ENCODE measurements at regions not wholly inside any gene's neighbourhood (a gene's known extent, or its start where the extent isn't known, plus 50 kb on each side); places are given as distances from the start of the nearest gene placed in this dataset.
"Not testable (repeated sequence)": the region's sequence is repeated elsewhere in the genome, so short reads cannot be mapped to it uniquely, and the experiment has no call there.

GRCh38 chr6:170222498-170223471, 68.1 kb downstream of the DLL1 start:
- no peak for TF ChIP-seq CTCF (IDR thresholded peaks at IDR 0.05; ENCODE audit: low read depth, low read length)
- H3K4me3 ChIP-seq (ENCODE audit: low read depth, low read length): no peak overlapping the region

GRCh38 chr6:170221753-170222400, 69.0 kb downstream of the DLL1 start:
- no peak for TF ChIP-seq CTCF (IDR thresholded peaks at IDR 0.05; ENCODE audit: low read depth, low read length)
- no peak overlapping the region for H3K4me3 ChIP-seq (ENCODE audit: low read depth, low read length)

- H3K4me3 ChIP-seq (ENCODE audit: low read depth, low read length): no peak overlapping the region
- no peak for TF ChIP-seq CTCF (IDR thresholded peaks at IDR 0.05; ENCODE audit: low read depth, low read length)
These were observed 69.7 kb downstream of the DLL1 start for GRCh38 chr6:170221052-170221752.

GRCh38 chr6:170213637-170214018, 77.2 kb downstream of the DLL1 start:
- not testable (repeated sequence) for H3K4me3 ChIP-seq (ENCODE audit: low read depth, low read length)

- no peak for TF ChIP-seq CTCF (IDR thresholded peaks at IDR 0.05; ENCODE audit: low read depth, low read length)
- H3K4me3 ChIP-seq (ENCODE audit: low read depth, low read length): no peak overlapping the region
These were observed 77.8 kb downstream of the DLL1 start for GRCh38 chr6:170212956-170213636.

GRCh38 chr6:170212051-170212756, 78.7 kb downstream of the DLL1 start:
- no peak for TF ChIP-seq CTCF (IDR thresholded peaks at IDR 0.05; ENCODE audit: low read depth, low read length)
- H3K4me3 ChIP-seq (ENCODE audit: low read depth, low read length): no peak overlapping the region

Measured in WI38 (cell line).